ENCODE measurements at regions not wholly inside any gene's neighbourhood (a gene's known extent, or its start where the extent isn't known, plus 50 kb on each side); places are given as distances from the start of the nearest gene placed in this dataset.

DNA sequence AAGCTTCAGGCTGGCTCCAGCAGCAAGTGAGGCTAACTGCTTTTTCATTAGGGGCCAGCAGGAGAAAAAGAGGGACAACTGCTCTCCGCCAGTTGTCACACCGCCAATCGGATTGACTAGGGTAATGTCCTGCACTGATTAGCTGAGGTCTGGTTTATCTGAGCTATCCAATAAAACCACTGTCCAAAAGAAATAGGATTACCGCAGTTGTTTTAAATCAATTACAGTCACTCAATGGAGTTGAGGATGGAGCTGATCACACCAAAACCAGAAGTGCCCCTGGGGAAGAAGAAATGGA, 351.4 kb upstream of the NPVF start:
- intact Hi-C loops (cut with micrococcal nuclease) (no loop called here), dilution Hi-C loops (cut with MboI; ENCODE audit: extremely low pct_ligation_motif_present, low sequenced_read_pairs) (no loop called here)
- H3K9me1 ChIP-seq (replicated peaks; ENCODE audit: control insufficient read depth, extremely low read depth, insufficient read depth, low read length) = no peaks in the 10 kb centered on the region
- no peak overlapping the region for H3K4me3 ChIP-seq (replicated peaks in 1 of 3; ENCODE audit: insufficient read depth in 1 of 3, low read depth in 1 of 3, low read length in 3 of 3)
- H2AFZ ChIP-seq (ENCODE audit: low read depth, low read length) = no peak overlapping the region
- no peak for FAIRE-seq
- ChIA-PET POLR2A (no interaction called here), CTCF (interaction anchor here (0.9 to 2.2 kb wide), 3 partner anchors 9 to 320 kb away, joined by 5 to 21 read pairs (median 5); no protein-coding TSS in a partner anchor)
- H3K36me3 ChIP-seq (ENCODE audit: control insufficient read depth in 2 of 2, extremely low read depth in 1 of 2, insufficient read depth in 2 of 2, low read length in 2 of 2) = no peaks in the 10 kb centered on the region
- H3K27ac ChIP-seq (ENCODE audit: insufficient read depth, low read depth, low read length) = no peak overlapping the region
- no peak for DNase-seq (ENCODE audit: low read depth, low spot score)
- H3K79me2 ChIP-seq (ENCODE audit: control insufficient read depth, insufficient read depth, low read length) = no peaks in the 10 kb centered on the region
- no peaks in the 10 kb centered on the region for H4K20me1 ChIP-seq (replicated peaks; ENCODE audit: control insufficient read depth, extremely low read depth, insufficient read depth, low read length)
- no TSS peak for BruUV-seq (replicated peaks)
- no peaks in the 10 kb centered on the region for H3K4me1 ChIP-seq (ENCODE audit: control insufficient read depth, extremely low read depth, insufficient read depth, low read length)
- H3K4me2 ChIP-seq (ENCODE audit: insufficient read depth, low read length) = no peak overlapping the region
- TF ChIP-seq, protein P1, sequence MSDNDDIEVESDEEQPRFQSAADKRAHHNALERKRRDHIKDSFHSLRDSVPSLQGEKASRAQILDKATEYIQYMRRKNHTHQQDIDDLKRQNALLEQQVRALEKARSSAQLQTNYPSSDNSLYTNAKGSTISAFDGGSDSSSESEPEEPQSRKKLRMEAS (IDR thresholded peaks at IDR 0.05; ENCODE audit: insufficient read depth, insufficient read length) = no peak
- TF ChIP-seq POLR2A (IDR thresholded peaks at IDR 0.05; ENCODE audit: low read depth, low read length) (no peak), EZH2 (IDR thresholded peaks at IDR 0.05; ENCODE audit: borderline replicate concordance, low read depth, low read length, severe bottlenecking) (no peak), JUN (IDR thresholded peaks at IDR 0.05; ENCODE audit: borderline replicate concordance, insufficient read depth, insufficient read length, low read depth) (no peak), FOS (IDR thresholded peaks at IDR 0.05; ENCODE audit: borderline replicate concordance, insufficient read depth, low read length) (no peak), POLR2AphosphoS5 (IDR thresholded peaks at IDR 0.05; ENCODE audit: insufficient read depth, low read depth, low read length) (no peak), GATA2 (IDR thresholded peaks at IDR 0.05; ENCODE audit: insufficient read depth, insufficient read length, low read depth, low read length) (no peak), MYC (IDR thresholded peaks at IDR 0.05; ENCODE audit: low read depth, low read length) (no peak), CTCF (IDR thresholded peaks at IDR 0.05; ENCODE audit: extremely low read depth in 1 of 2, insufficient read depth in 1 of 2, low read depth in 1 of 2, low read length in 2 of 2) (no peak)
- no peaks in the 10 kb centered on the region for H3K9me3 ChIP-seq (replicated peaks; ENCODE audit: control insufficient read depth, insufficient read depth, low read length)
- no peaks in the 10 kb centered on the region for H3K27me3 ChIP-seq (ENCODE audit: control insufficient read depth in 2 of 2, insufficient read depth in 2 of 2, low read length in 2 of 2)
- no peak overlapping the region for H3K9ac ChIP-seq (replicated peaks; ENCODE audit: extremely low read depth, insufficient read depth, low read length)
